ENCODE measurements at regions not wholly inside any gene's neighbourhood (a gene's known extent, or its start where the extent isn't known, plus 50 kb on each side); places are given as distances from the start of the nearest gene placed in this dataset.
"Not testable (repeated sequence)": the region's sequence is repeated elsewhere in the genome, so short reads cannot be mapped to it uniquely, and the experiment has no call there.

DNA sequence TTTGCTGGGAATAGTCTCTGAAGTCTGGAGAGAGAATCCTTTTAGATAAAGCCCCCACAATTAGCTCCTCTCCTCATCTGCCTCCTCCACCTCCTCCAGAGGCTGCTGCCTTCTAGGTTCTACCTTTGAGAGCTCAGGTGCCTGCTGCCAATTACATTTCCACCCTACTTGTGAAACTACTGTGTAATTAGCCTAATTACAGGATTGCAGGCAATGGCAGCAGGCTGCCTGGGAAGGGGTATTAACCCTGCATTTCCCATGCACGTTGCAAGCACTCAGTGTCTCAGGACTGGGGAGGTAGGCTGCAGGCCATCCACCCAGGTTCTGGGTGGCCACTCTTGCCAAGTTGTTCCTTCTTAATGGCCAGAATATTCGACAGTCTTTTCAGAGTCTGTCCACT is 215.6 kb upstream of the ZNF217 start:
- no peak for DNase-seq (ENCODE audit: low spot score)
- H3K36me3 ChIP-seq (ENCODE audit: control insufficient read depth in 4 of 4, insufficient read depth in 3 of 4, low read depth in 1 of 4, low read length in 3 of 4) = no peaks in the 10 kb centered on the region
- WGBS = 84% methylated on average over 2 of the region's 2 CpGs
- no peaks in the 10 kb centered on the region for H3K27me3 ChIP-seq (ENCODE audit: control insufficient read depth in 4 of 4, insufficient read depth in 4 of 4, low read length in 3 of 4)
- no peaks in the 10 kb centered on the region for H3K4me1 ChIP-seq (ENCODE audit: control insufficient read depth in 4 of 4, insufficient read depth in 4 of 4, low read length in 3 of 4)
- TF ChIP-seq, protein P1, sequence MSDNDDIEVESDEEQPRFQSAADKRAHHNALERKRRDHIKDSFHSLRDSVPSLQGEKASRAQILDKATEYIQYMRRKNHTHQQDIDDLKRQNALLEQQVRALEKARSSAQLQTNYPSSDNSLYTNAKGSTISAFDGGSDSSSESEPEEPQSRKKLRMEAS (IDR thresholded peaks at IDR 0.05) = no peak
- no peak for TF ChIP-seq HNF4G (IDR thresholded peaks at IDR 0.05)
- no peak for TF ChIP-seq NR2F2 (IDR thresholded peaks at IDR 0.05)
- no peak for TF ChIP-seq EGR1 (IDR thresholded peaks at IDR 0.05; ENCODE audit: low read depth in 2 of 2)
- TF ChIP-seq HNF4A (conservative IDR thresholded peaks at IDR 0.05) = no peak
- no peak for TF ChIP-seq GABPA (IDR thresholded peaks at IDR 0.05 in 1 of 2, conservative IDR thresholded peaks at IDR 0.05 in 1 of 2)
- TF ChIP-seq FOXA1 (IDR thresholded peaks at IDR 0.05) = no peak
- TF ChIP-seq YY1 (IDR thresholded peaks at IDR 0.05) = no peak
- no peak for TF ChIP-seq FOXA2 (IDR thresholded peaks at IDR 0.05)
- no peak for TF ChIP-seq TAF1 (conservative IDR thresholded peaks at IDR 0.05)
- TF ChIP-seq, protein P2, sequence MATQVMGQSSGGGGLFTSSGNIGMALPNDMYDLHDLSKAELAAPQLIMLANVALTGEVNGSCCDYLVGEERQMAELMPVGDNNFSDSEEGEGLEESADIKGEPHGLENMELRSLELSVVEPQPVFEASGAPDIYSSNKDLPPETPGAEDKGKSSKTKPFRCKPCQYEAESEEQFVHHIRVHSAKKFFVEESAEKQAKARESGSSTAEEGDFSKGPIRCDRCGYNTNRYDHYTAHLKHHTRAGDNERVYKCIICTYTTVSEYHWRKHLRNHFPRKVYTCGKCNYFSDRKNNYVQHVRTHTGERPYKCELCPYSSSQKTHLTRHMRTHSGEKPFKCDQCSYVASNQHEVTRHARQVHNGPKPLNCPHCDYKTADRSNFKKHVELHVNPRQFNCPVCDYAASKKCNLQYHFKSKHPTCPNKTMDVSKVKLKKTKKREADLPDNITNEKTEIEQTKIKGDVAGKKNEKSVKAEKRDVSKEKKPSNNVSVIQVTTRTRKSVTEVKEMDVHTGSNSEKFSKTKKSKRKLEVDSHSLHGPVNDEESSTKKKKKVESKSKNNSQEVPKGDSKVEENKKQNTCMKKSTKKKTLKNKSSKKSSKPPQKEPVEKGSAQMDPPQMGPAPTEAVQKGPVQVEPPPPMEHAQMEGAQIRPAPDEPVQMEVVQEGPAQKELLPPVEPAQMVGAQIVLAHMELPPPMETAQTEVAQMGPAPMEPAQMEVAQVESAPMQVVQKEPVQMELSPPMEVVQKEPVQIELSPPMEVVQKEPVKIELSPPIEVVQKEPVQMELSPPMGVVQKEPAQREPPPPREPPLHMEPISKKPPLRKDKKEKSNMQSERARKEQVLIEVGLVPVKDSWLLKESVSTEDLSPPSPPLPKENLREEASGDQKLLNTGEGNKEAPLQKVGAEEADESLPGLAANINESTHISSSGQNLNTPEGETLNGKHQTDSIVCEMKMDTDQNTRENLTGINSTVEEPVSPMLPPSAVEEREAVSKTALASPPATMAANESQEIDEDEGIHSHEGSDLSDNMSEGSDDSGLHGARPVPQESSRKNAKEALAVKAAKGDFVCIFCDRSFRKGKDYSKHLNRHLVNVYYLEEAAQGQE (IDR thresholded peaks at IDR 0.05) = no peak
- H3K9me3 ChIP-seq (ENCODE audit: control insufficient read depth in 4 of 4, low read length in 3 of 4) = no peaks in the 10 kb centered on the region
- no peak overlapping the region for H3K27ac ChIP-seq (ENCODE audit: low read depth in 1 of 2, low read length in 2 of 2)
- no peak overlapping the region for H3K9ac ChIP-seq (ENCODE audit: low read depth in 1 of 2, low read length in 2 of 2)
- no peak overlapping the region for H3K4me3 ChIP-seq (ENCODE audit: low read depth in 1 of 3, low read length in 3 of 3)

DNA sequence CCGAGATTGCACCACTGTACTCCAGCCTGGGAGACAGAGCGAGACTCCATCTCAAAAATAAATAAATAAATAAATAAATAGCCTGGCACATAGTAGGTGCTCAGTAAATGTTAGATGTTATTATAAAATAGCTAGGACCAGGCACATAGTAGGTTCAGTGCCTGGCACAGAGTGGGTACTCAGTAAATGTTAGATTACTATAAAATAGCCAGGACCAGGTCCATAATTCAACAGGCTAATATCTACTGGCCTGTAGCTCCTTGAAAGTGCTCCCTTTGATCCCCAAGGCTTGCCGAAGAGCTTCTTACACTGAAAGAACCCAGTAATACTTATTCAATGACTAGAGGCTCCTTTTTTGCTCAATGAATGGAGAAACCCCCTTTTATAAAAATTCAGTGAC is 215.1 kb upstream of the ZNF217 start:
- TF ChIP-seq NR2F2 (IDR thresholded peaks at IDR 0.05) (no peak), TAF1 (conservative IDR thresholded peaks at IDR 0.05) (no peak), RXRA (IDR thresholded peaks at IDR 0.05) (no peak), HNF4G (IDR thresholded peaks at IDR 0.05) (no peak), FOXA1 (IDR thresholded peaks at IDR 0.05) (no peak), JUND (IDR thresholded peaks at IDR 0.05) (no peak), GABPA (IDR thresholded peaks at IDR 0.05 in 1 of 2, conservative IDR thresholded peaks at IDR 0.05 in 1 of 2) (no peak), EGR1 (IDR thresholded peaks at IDR 0.05; ENCODE audit: low read depth in 2 of 2) (no peak), RAD21 (IDR thresholded peaks at IDR 0.05) (no peak), SP1 (IDR thresholded peaks at IDR 0.05) (no peak)
- TF ChIP-seq, protein P2 (IDR thresholded peaks at IDR 0.05) = no peak
- TF ChIP-seq, protein P3, sequence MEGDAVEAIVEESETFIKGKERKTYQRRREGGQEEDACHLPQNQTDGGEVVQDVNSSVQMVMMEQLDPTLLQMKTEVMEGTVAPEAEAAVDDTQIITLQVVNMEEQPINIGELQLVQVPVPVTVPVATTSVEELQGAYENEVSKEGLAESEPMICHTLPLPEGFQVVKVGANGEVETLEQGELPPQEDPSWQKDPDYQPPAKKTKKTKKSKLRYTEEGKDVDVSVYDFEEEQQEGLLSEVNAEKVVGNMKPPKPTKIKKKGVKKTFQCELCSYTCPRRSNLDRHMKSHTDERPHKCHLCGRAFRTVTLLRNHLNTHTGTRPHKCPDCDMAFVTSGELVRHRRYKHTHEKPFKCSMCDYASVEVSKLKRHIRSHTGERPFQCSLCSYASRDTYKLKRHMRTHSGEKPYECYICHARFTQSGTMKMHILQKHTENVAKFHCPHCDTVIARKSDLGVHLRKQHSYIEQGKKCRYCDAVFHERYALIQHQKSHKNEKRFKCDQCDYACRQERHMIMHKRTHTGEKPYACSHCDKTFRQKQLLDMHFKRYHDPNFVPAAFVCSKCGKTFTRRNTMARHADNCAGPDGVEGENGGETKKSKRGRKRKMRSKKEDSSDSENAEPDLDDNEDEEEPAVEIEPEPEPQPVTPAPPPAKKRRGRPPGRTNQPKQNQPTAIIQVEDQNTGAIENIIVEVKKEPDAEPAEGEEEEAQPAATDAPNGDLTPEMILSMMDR (IDR thresholded peaks at IDR 0.05; ENCODE audit: low read depth, low read length, missing input control) = no peak
- TF ChIP-seq, protein P4, sequence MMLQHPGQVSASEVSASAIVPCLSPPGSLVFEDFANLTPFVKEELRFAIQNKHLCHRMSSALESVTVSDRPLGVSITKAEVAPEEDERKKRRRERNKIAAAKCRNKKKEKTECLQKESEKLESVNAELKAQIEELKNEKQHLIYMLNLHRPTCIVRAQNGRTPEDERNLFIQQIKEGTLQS (IDR thresholded peaks at IDR 0.05) = no peak
- TF ChIP-seq, protein P1 (IDR thresholded peaks at IDR 0.05) = no peak
- H3K27ac ChIP-seq (ENCODE audit: low read depth in 1 of 2, low read length in 2 of 2) = no peak overlapping the region
- no peaks in the 10 kb centered on the region for H3K27me3 ChIP-seq (ENCODE audit: control insufficient read depth in 4 of 4, insufficient read depth in 4 of 4, low read length in 3 of 4)
- DNase-seq (ENCODE audit: low spot score) = no peak
- WGBS = 97% methylated on average over 3 of the region's 3 CpGs
- H3K4me1 ChIP-seq (ENCODE audit: control insufficient read depth in 4 of 4, insufficient read depth in 4 of 4, low read length in 3 of 4) = no peaks in the 10 kb centered on the region
- no peak overlapping the region for H3K9ac ChIP-seq (ENCODE audit: low read depth in 1 of 2, low read length in 2 of 2)
- H3K4me3 ChIP-seq (ENCODE audit: low read depth in 1 of 3, low read length in 3 of 3) = no peak overlapping the region
- H3K9me3 ChIP-seq (ENCODE audit: control insufficient read depth in 4 of 4, low read length in 3 of 4) = no peaks in the 10 kb centered on the region
- no peaks in the 10 kb centered on the region for H3K36me3 ChIP-seq (ENCODE audit: control insufficient read depth in 4 of 4, insufficient read depth in 3 of 4, low read depth in 1 of 4, low read length in 3 of 4)

DNA sequence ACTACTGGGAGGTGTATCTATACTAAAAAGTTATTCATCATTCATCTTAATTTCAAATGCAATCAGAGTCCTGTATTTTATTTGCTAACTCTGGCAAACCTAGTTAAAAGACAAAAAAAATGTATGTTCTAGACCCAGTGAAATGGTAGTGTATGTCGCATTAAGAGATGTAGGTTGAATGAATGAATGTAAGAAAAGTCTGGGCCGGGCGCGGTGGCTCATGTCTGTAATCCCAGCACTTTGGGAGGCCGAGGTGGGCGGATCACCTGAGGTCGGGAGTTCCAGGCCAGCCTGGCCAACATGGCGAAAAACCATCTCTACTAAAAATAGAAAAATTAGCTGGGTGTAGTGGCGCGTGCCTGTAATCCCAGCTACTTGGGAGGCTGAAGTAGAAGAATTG is 214.7 kb upstream of the ZNF217 start:
- not testable (repeated sequence) for H3K27ac ChIP-seq (ENCODE audit: low read depth in 1 of 2, low read length in 2 of 2); H3K9me3 ChIP-seq (ENCODE audit: control insufficient read depth in 4 of 4, low read length in 3 of 4); H3K4me1 ChIP-seq (ENCODE audit: control insufficient read depth in 4 of 4, insufficient read depth in 4 of 4, low read length in 3 of 4); H3K36me3 ChIP-seq (ENCODE audit: control insufficient read depth in 4 of 4, insufficient read depth in 3 of 4, low read depth in 1 of 4, low read length in 3 of 4); DNase-seq (ENCODE audit: low spot score); H3K9ac ChIP-seq (ENCODE audit: low read depth in 1 of 2, low read length in 2 of 2); H3K4me3 ChIP-seq (ENCODE audit: low read depth in 1 of 3, low read length in 3 of 3); H3K27me3 ChIP-seq (ENCODE audit: control insufficient read depth in 4 of 4, insufficient read depth in 4 of 4, low read length in 3 of 4)
- 89% methylated on average over 10 of the region's 10 CpGs for WGBS

Measured in liver (tissue), 8 donors.